ENCODE measurements at regions not wholly inside any gene's neighbourhood (a gene's known extent, or its start where the extent isn't known, plus 50 kb on each side); places are given as distances from the start of the nearest gene placed in this dataset.

DNA sequence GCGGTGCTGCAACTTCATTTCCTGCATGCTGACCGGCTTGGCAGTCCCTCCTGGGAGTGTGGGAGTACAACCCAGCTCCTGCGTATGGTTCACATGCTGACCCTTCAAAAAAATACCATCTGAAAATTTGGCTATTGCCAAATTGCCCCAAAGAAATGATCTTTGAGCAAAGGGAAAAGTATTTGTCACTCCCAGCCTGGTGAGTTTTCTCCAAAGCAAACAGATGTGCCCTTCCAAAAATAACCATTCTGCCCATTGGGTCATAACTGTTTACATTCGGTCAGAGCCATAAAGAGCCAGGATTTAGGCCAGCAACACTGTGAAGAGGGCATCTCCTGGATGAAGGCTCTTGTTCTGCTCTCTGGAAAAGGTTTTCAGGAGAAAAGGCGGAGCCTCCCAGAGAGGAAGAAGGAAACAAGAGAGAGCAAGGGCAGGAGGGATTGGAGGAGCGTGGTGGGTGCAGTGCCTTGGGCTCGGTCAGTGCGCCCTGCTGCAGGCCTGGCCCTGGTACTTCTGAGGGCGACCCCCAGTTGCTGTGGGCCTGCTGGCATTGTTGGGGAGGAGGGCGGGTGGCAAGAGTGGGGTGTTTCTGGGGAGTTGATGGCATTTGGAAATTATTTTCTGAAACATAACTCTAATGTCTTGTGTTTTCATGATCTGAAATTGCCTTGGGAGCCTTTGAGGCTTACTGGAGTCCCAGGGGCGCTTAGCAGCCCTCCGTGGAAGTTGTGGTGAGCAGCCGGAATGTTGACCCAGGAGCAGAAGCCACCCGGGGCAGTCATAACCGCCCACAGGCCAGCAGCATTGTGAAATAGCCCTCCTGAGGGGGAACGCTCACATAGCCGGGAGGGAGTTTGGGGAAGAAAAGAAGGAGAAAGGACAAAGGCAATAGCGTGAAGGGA lies 248.4 kb downstream of the MYLK4 start:
- TF ChIP-seq POLR2A (IDR thresholded peaks at IDR 0.05) (no peak), CTCF (IDR thresholded peaks at IDR 0.05) (no peak), POLR2AphosphoS5 (IDR thresholded peaks at IDR 0.05) (no peak)
